ENCODE measurements at regions not wholly inside any gene's neighbourhood (a gene's known extent, or its start where the extent isn't known, plus 50 kb on each side); places are given as distances from the start of the nearest gene placed in this dataset.

DNA sequence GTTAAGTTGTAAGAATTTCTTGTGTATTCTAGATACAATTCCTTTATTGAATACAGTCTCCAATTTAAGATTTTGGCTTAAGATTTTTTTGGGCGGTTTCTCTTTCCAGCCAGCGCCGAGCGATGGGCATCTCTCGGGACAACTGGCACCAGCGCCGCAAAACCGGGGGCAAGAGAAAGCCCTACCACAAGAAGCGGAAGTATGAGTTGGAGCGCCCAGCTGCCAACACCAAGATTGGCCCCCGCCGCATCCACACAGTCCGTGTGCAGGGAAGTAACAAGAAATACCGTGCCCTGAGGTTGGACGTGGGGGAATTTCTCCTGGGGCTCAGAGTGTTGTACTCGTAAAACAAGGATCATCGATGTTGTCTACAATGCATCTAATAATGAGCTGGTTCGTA lies 278.7 kb upstream of the TARS1 start:
- Histone ChIP-seq H3K27ac (no peak overlapping the region), H3K79me2 (ENCODE audit: insufficient read depth) (no peaks in the 10 kb centered on the region), H3K36me3 (ENCODE audit: low read depth) (no peaks in the 10 kb centered on the region), H3F3A (ENCODE audit: insufficient read depth) (no peaks in the 10 kb centered on the region), H3K4me1 (ENCODE audit: insufficient read depth) (no peaks in the 10 kb centered on the region), H2AFZ (no peak overlapping the region), H3K9ac (no peak overlapping the region), H4K20me1 (ENCODE audit: insufficient read depth) (no peaks in the 10 kb centered on the region), H3K9me3 (ENCODE audit: low read depth) (no peaks in the 10 kb centered on the region), H3K4me3 (no peak overlapping the region), H3K27me3 (replicated peaks; ENCODE audit: insufficient read depth) (no peaks in the 10 kb centered on the region), H3K4me2 (ENCODE audit: unreplicated experiment) (no peak overlapping the region), H3K9me2 (ENCODE audit: insufficient read depth) (no peaks in the 10 kb centered on the region)
- DNase-seq, result no peak
- 94 to 95% methylated on average over 18 of the region's 18 CpGs for WGBS, 2 experiments (ENCODE audit: low coverage in 1 of 2, low lambda C conversion rate in 2 of 2, missing lambda C conversion rate in 2 of 2)
- TF ChIP-seq EZH2phosphoT487 (IDR thresholded peaks at IDR 0.05; ENCODE audit: insufficient read depth, low read depth) (no peak), EZH2 (IDR thresholded peaks at IDR 0.05; ENCODE audit: insufficient read depth, poor library complexity, severe bottlenecking) (no peak)
- in situ Hi-C loops (cut with MboI), result no loop called here

DNA sequence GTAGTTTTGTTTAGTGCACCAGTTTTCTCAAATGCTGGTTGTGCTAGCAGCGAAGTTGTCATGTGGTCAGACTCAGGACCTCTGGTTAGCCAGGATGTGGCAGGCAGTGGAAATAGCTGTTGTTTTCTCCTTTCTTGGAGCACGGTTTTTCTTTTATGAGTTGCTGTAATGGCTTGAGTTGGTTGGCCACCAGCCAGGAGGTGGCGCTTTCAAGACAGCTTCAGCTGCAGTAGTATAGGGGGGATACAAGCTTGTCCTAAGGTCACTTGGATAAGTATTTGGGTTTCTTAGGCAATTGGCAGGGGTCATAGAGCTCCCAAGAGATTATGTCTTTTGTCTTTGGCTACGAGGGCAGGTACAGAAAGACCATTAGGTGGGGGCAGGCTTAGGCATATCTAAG lies 274.2 kb upstream of the TARS1 start:
- H3K9me2 ChIP-seq (ENCODE audit: insufficient read depth), result no peaks in the 10 kb centered on the region
- in situ Hi-C loops (cut with MboI), result no loop called here
- no peak for TF ChIP-seq EZH2phosphoT487 (IDR thresholded peaks at IDR 0.05; ENCODE audit: insufficient read depth, low read depth)
- no peak for TF ChIP-seq EZH2 (IDR thresholded peaks at IDR 0.05; ENCODE audit: insufficient read depth, poor library complexity, severe bottlenecking)
- H2AFZ ChIP-seq, result no peak overlapping the region
- H3K4me2 ChIP-seq (ENCODE audit: unreplicated experiment), result no peak overlapping the region
- H4K20me1 ChIP-seq (ENCODE audit: insufficient read depth), result no peaks in the 10 kb centered on the region
- peaks cover 5% of the 10 kb centered on the region; the same call in 1 of the 2 replicates for H3F3A ChIP-seq (ENCODE audit: insufficient read depth)
- H3K27ac ChIP-seq, result no peak overlapping the region
- no peaks in the 10 kb centered on the region; the same call in 1 of the 2 replicates for H3K4me1 ChIP-seq (ENCODE audit: insufficient read depth)
- H3K36me3 ChIP-seq (ENCODE audit: low read depth), result no peaks in the 10 kb centered on the region
- no peaks in the 10 kb centered on the region for H3K79me2 ChIP-seq (ENCODE audit: insufficient read depth)
- no peak overlapping the region for H3K9ac ChIP-seq
- no peaks in the 10 kb centered on the region for H3K27me3 ChIP-seq (replicated peaks; ENCODE audit: insufficient read depth)
- H3K4me3 ChIP-seq, result no peak overlapping the region
- no peak for DNase-seq
- no peaks in the 10 kb centered on the region for H3K9me3 ChIP-seq (ENCODE audit: low read depth)
- 87 to 95% methylated on average over 4 of the region's 4 CpGs for WGBS, 2 experiments (ENCODE audit: low coverage in 1 of 2, low lambda C conversion rate in 2 of 2, missing lambda C conversion rate in 2 of 2)

DNA sequence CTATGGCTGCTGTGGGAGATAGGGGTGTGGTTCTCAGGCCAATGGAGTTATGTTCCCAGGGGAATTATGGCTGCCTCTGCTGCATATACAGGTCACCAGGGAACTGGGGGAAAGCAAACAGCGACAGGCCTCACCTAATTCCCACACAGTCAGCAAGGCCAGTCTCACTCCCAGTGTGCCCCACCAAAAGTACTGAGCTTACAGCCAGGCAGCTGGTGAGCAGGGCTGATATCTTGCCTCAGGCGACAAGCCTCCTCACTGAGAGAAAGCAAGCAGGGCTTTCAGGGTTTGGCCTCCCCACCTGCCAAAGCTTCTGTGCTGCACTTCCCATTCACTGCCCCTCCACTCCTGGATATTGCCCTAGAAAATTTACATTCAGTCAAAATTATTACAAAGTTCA lies 273.8 kb upstream of the TARS1 start:
- Histone ChIP-seq H3F3A (ENCODE audit: insufficient read depth) (peaks cover 5% of the 10 kb centered on the region; the same call in 1 of the 2 replicates), H3K4me1 (ENCODE audit: insufficient read depth) (no peaks in the 10 kb centered on the region; the same call in 1 of the 2 replicates), H4K20me1 (ENCODE audit: insufficient read depth) (no peaks in the 10 kb centered on the region), H3K9me3 (ENCODE audit: low read depth) (no peaks in the 10 kb centered on the region), H3K27me3 (replicated peaks; ENCODE audit: insufficient read depth) (no peaks in the 10 kb centered on the region), H3K36me3 (ENCODE audit: low read depth) (no peaks in the 10 kb centered on the region), H3K27ac (no peak overlapping the region), H3K4me2 (ENCODE audit: unreplicated experiment) (no peak overlapping the region), H3K4me3 (no peak overlapping the region), H3K79me2 (ENCODE audit: insufficient read depth) (no peaks in the 10 kb centered on the region), H2AFZ (no peak overlapping the region), H3K9ac (no peak overlapping the region), H3K9me2 (ENCODE audit: insufficient read depth) (no peaks in the 10 kb centered on the region)
- 25 to 40% methylated on average over 1 to 2 of the region's 2 CpGs for WGBS, 2 experiments (ENCODE audit: low coverage in 1 of 2, low lambda C conversion rate in 2 of 2, missing lambda C conversion rate in 2 of 2)
- TF ChIP-seq EZH2 (IDR thresholded peaks at IDR 0.05; ENCODE audit: insufficient read depth, poor library complexity, severe bottlenecking) (no peak), EZH2phosphoT487 (IDR thresholded peaks at IDR 0.05; ENCODE audit: insufficient read depth, low read depth) (no peak)
- DNase-seq, result no peak
- in situ Hi-C loops (cut with MboI), result no loop called here

DNA sequence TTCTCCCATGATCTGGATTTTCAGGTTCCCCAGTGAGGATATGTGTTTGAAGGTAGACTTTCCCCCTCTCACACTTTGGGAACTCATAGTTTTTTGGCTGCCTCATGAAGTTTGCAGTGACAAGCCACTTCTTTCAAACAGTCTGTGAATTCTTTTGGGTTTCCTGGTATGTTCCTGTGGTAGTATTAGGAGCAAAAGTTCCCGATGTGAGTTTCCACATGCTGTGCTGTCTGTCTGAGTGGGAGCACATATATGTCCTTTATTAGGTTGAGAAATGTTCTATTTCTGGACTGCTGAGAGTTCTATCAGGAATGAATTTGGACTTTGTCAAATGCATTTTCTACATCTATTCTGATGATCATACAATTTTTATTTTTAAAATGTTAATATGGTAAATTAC lies 273.2 kb upstream of the TARS1 start:
- Histone ChIP-seq H3K4me3 (no peak overlapping the region), H3K9ac (no peak overlapping the region), H2AFZ (no peak overlapping the region), H4K20me1 (ENCODE audit: insufficient read depth) (no peaks in the 10 kb centered on the region), H3K4me1 (ENCODE audit: insufficient read depth) (no peaks in the 10 kb centered on the region; the same call in 1 of the 2 replicates), H3K27ac (no peak overlapping the region), H3K36me3 (ENCODE audit: low read depth) (no peaks in the 10 kb centered on the region), H3K4me2 (ENCODE audit: unreplicated experiment) (no peak overlapping the region), H3K79me2 (ENCODE audit: insufficient read depth) (no peaks in the 10 kb centered on the region), H3K9me3 (ENCODE audit: low read depth) (no peaks in the 10 kb centered on the region), H3K9me2 (ENCODE audit: insufficient read depth) (no peaks in the 10 kb centered on the region), H3F3A (ENCODE audit: insufficient read depth) (peaks cover 5% of the 10 kb centered on the region; the same call in 1 of the 2 replicates), H3K27me3 (replicated peaks; ENCODE audit: insufficient read depth) (no peaks in the 10 kb centered on the region)
- DNase-seq, result peak; percentile 10
- no peak for TF ChIP-seq EZH2phosphoT487 (IDR thresholded peaks at IDR 0.05; ENCODE audit: insufficient read depth, low read depth)
- TF ChIP-seq EZH2 (IDR thresholded peaks at IDR 0.05; ENCODE audit: insufficient read depth, poor library complexity, severe bottlenecking), result no peak
- in situ Hi-C loops (cut with MboI), result no loop called here
- WGBS, 2 experiments (ENCODE audit: low coverage in 1 of 2, low lambda C conversion rate in 2 of 2, missing lambda C conversion rate in 2 of 2), result 5 to 21% methylated on average over 1 of the region's 1 CpG

DNA sequence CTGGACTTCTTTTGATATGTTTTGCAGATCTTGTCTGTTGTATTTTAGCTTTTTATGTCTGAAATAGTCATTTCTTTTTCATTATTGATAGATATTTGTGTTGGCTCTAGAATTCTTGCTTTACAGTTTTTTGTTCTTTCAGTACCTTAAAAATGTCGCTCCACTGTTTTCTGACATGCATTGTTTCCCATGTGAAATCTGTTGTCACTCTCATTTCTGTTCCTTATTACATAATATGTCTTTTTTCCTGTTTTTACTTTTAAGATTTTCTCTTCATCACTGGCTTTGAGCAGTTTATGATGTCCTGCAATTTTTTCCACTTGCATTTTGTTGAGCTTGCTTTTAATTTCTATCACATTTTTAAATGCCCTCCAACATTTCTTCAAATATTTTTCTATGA lies 270.4 kb upstream of the TARS1 start:
- peak; percentile 31 for DNase-seq
- in situ Hi-C loops (cut with MboI), result loop anchor here (10.0 kb wide), 1 partner anchor 466 kb away; no protein-coding TSS in a partner anchor
- Histone ChIP-seq H3K79me2 (ENCODE audit: insufficient read depth) (no peaks in the 10 kb centered on the region), H3K4me2 (ENCODE audit: unreplicated experiment) (no peak overlapping the region), H3F3A (ENCODE audit: insufficient read depth) (peaks cover 5% of the 10 kb centered on the region; the same call in 1 of the 2 replicates), H3K36me3 (ENCODE audit: low read depth) (no peaks in the 10 kb centered on the region), H3K27me3 (replicated peaks; ENCODE audit: insufficient read depth) (no peaks in the 10 kb centered on the region), H3K27ac (no peak overlapping the region), H4K20me1 (ENCODE audit: insufficient read depth) (no peaks in the 10 kb centered on the region), H3K4me3 (no peak overlapping the region), H3K9me2 (ENCODE audit: insufficient read depth) (no peaks in the 10 kb centered on the region), H3K9me3 (ENCODE audit: low read depth) (no peaks in the 10 kb centered on the region), H2AFZ (no peak overlapping the region), H3K4me1 (ENCODE audit: insufficient read depth) (no peaks in the 10 kb centered on the region; the same call in 1 of the 2 replicates), H3K9ac (no peak overlapping the region)
- TF ChIP-seq EZH2 (IDR thresholded peaks at IDR 0.05; ENCODE audit: insufficient read depth, poor library complexity, severe bottlenecking), result no peak
- TF ChIP-seq EZH2phosphoT487 (IDR thresholded peaks at IDR 0.05; ENCODE audit: insufficient read depth, low read depth), result no peak
- 48 to 54% methylated on average over 1 of the region's 1 CpG for WGBS, 2 experiments (ENCODE audit: low coverage in 1 of 2, low lambda C conversion rate in 2 of 2, missing lambda C conversion rate in 2 of 2)
